Neural progenitor cell (in vitro differentiated cells): ENCODE measurements at regions not wholly inside any gene's neighbourhood (a gene's known extent, or its start where the extent isn't known, plus 50 kb on each side); places are given as distances from the start of the nearest gene placed in this dataset.

Experiments used
- DNase-seq: peaks from one replicate; pipeline ENCODE4 v3.0.0-alpha.2; 2016; ENCODE audit warnings: low spot score
- H2AFZ ChIP-seq: fragments of 200-600 bp; sonication (generic); replicated peaks from 2 replicates; pipeline ENCODE4 v1.6.1; 2016; ENCODE audit warnings: antibody characterized with exemption
- H3F3A ChIP-seq: fragments of 200-600 bp; sonication (generic); 2 replicates; pipeline ENCODE4 v1.6.1; 2016; ENCODE audit warnings: antibody characterized with exemption, low read depth
- H3K27ac ChIP-seq: fragments of 200-600 bp; sonication (generic); 2 replicates; pipeline ENCODE4 v1.5.1; 2016; ENCODE audit warnings: mild to moderate bottlenecking
- H3K27me3 ChIP-seq: fragments of 200-600 bp; sonication (generic); 2 replicates; pipeline ENCODE4 v1.6.1; 2016; ENCODE audit warnings: mild to moderate bottlenecking, moderate library complexity
- H3K36me3 ChIP-seq: fragments of 200-600 bp; sonication (generic); 2 replicates; pipeline ENCODE4 v1.5.1; 2016
- H3K4me1 ChIP-seq: fragments of 200-600 bp; sonication (generic); 2 replicates; pipeline ENCODE4 v1.6.1; 2016; ENCODE audit warnings: mixed run types
- H3K4me2 ChIP-seq: fragments of 200-600 bp; sonication (generic); 2 replicates; pipeline ENCODE4 v1.6.1; 2016
- H3K4me3 ChIP-seq: fragments of 200-600 bp; sonication (generic); 2 replicates; pipeline ENCODE4 v1.5.1; 2016
- H3K79me2 ChIP-seq: fragments of 200-600 bp; sonication (generic); 2 replicates; pipeline ENCODE4 v1.6.1; 2016; ENCODE audit warnings: low read depth
- H3K9ac ChIP-seq: fragments of 200-600 bp; sonication (generic); 2 replicates; pipeline ENCODE4 v1.6.1; 2016
- H3K9me3 ChIP-seq: fragments of 200-600 bp; sonication (generic); 2 replicates; pipeline ENCODE4 v1.5.1; 2016; ENCODE audit warnings: low read depth
- H4K20me1 ChIP-seq: fragments of 200-600 bp; sonication (generic); 2 replicates; pipeline ENCODE4 v1.6.1; 2016; ENCODE audit warnings: low read depth
- H3K27ac Mint-ChIP-seq: 3 replicates; pipeline ENCODE4 v1.8.0; 2021; ENCODE audit warnings: mixed read lengths
- H3K27me3 Mint-ChIP-seq: 2 replicates; pipeline ENCODE4 v1.8.0; 2022; ENCODE audit warnings: low read depth, mild to moderate bottlenecking, inconsistent platforms, moderate library complexity, mixed read lengths; ENCODE audit not compliant: insufficient read depth
- H3K36me3 Mint-ChIP-seq: 3 replicates; pipeline ENCODE4 v1.8.0; 2021; ENCODE audit warnings: mixed read lengths
- H3K4me1 Mint-ChIP-seq: 3 replicates; pipeline ENCODE4 v1.8.0; 2021; ENCODE audit warnings: mixed read lengths
- H3K4me3 Mint-ChIP-seq: 3 replicates; pipeline ENCODE4 v1.8.0; 2021; ENCODE audit warnings: mild to moderate bottlenecking, moderate library complexity, mixed read lengths
- H3K9me3 Mint-ChIP-seq: 3 replicates; pipeline ENCODE4 v1.8.0; 2020; ENCODE audit warnings: mixed read lengths
- EZH2 ChIP-seq: fragments of 200-600 bp; sonication (generic); IDR thresholded peaks from 2 replicates; pipeline ENCODE4 v1.6.1; 2017; ENCODE audit warnings: antibody characterized with exemption, mild to moderate bottlenecking, moderate library complexity
- EZH2phosphoT487 ChIP-seq: fragments of 200-600 bp; sonication (generic); IDR thresholded peaks from 2 replicates; pipeline ENCODE4 v1.6.1; 2017; ENCODE audit warnings: antibody characterized with exemption
- TF ChIP-seq, protein P1 (sequence below): fragments of 200-600 bp; sonication (generic); IDR thresholded peaks from 2 replicates; pipeline ENCODE4 v1.5.1; 2017; ENCODE audit warnings: antibody characterized with exemption, mild to moderate bottlenecking

DNA sequence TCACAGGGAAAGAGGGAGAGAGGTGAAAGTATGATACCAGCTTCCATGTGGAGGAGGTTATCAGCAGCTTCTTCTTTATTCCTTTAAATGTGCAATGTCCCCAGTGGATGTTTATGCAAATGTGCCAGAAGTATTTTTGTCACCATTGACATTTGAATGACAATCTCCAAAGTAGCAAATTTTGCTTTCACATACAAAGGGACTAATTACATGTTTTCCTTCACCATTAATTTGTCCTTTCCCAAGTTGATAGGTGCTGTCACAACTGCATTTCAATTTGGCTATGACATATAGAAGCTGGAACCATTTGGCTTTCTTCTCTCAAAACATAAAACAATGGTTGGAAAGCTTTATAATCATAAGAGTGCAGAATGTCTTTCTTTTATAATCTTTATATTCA, 469.0 kb upstream of the NWD2 start:
- Mint-ChIP-seq H3K27me3 (no peaks in the 10 kb centered on the region), H3K27ac (no peak overlapping the region), H3K36me3 (no peaks in the 10 kb centered on the region), H3K4me3 (no peak overlapping the region), H3K4me1 (no peaks in the 10 kb centered on the region), H3K9me3 (no peaks in the 10 kb centered on the region)
- no peaks in the 10 kb centered on the region for H3F3A ChIP-seq
- H3K4me3 ChIP-seq, result no peak overlapping the region
- H3K27me3 ChIP-seq, result no peaks in the 10 kb centered on the region
- H3K9ac ChIP-seq, result no peak overlapping the region
- H2AFZ ChIP-seq, result no peak overlapping the region
- no peaks in the 10 kb centered on the region for H3K79me2 ChIP-seq
- H3K27ac ChIP-seq, result no peak overlapping the region
- TF ChIP-seq, protein P1, sequence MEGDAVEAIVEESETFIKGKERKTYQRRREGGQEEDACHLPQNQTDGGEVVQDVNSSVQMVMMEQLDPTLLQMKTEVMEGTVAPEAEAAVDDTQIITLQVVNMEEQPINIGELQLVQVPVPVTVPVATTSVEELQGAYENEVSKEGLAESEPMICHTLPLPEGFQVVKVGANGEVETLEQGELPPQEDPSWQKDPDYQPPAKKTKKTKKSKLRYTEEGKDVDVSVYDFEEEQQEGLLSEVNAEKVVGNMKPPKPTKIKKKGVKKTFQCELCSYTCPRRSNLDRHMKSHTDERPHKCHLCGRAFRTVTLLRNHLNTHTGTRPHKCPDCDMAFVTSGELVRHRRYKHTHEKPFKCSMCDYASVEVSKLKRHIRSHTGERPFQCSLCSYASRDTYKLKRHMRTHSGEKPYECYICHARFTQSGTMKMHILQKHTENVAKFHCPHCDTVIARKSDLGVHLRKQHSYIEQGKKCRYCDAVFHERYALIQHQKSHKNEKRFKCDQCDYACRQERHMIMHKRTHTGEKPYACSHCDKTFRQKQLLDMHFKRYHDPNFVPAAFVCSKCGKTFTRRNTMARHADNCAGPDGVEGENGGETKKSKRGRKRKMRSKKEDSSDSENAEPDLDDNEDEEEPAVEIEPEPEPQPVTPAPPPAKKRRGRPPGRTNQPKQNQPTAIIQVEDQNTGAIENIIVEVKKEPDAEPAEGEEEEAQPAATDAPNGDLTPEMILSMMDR, result no peak
- no peak for TF ChIP-seq EZH2
- no peak for TF ChIP-seq EZH2phosphoT487
- no peak overlapping the region for H3K4me2 ChIP-seq
- no peaks in the 10 kb centered on the region for H3K4me1 ChIP-seq
- no peak for DNase-seq
- no peaks in the 10 kb centered on the region for H4K20me1 ChIP-seq
- no peaks in the 10 kb centered on the region for H3K9me3 ChIP-seq
- H3K36me3 ChIP-seq, result no peaks in the 10 kb centered on the region

DNA sequence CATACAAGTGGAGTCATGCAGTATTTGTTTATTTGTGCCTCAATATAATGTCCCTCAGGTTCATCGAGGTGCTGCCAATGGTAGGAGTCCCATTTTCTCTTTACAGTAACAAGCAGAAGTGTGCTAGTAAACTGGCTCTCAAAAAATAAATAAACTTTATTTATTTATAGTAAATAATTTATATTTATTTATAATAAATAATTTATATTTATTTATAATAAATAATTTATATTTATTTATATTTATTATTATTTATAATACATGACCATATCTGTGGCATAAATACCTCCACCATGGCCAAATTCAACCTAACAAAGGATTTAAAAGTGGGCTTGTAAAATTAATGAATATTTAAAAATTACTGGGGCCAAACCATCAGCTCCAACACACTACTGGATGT, 464.9 kb upstream of the NWD2 start:
- H3K27me3 ChIP-seq, result no peaks in the 10 kb centered on the region
- no peaks in the 10 kb centered on the region for H3K4me1 Mint-ChIP-seq
- H3K27ac Mint-ChIP-seq, result no peak overlapping the region
- no peaks in the 10 kb centered on the region for H3K79me2 ChIP-seq
- no peak overlapping the region for H3K4me2 ChIP-seq
- no peak overlapping the region for H3K4me3 ChIP-seq
- no peaks in the 10 kb centered on the region for H3K27me3 Mint-ChIP-seq
- no peaks in the 10 kb centered on the region for H3F3A ChIP-seq
- H2AFZ ChIP-seq, result no peak overlapping the region
- H4K20me1 ChIP-seq, result no peaks in the 10 kb centered on the region
- no peak for TF ChIP-seq EZH2
- TF ChIP-seq, protein P1, result no peak
- TF ChIP-seq EZH2phosphoT487, result no peak
- DNase-seq, result no peak
- H3K9me3 Mint-ChIP-seq, result no peaks in the 10 kb centered on the region
- H3K9ac ChIP-seq, result no peak overlapping the region
- H3K4me1 ChIP-seq, result no peaks in the 10 kb centered on the region
- H3K27ac ChIP-seq, result no peak overlapping the region
- H3K4me3 Mint-ChIP-seq, result no peak overlapping the region
- H3K36me3 Mint-ChIP-seq, result no peaks in the 10 kb centered on the region
- no peaks in the 10 kb centered on the region for H3K36me3 ChIP-seq
- no peaks in the 10 kb centered on the region for H3K9me3 ChIP-seq

DNA sequence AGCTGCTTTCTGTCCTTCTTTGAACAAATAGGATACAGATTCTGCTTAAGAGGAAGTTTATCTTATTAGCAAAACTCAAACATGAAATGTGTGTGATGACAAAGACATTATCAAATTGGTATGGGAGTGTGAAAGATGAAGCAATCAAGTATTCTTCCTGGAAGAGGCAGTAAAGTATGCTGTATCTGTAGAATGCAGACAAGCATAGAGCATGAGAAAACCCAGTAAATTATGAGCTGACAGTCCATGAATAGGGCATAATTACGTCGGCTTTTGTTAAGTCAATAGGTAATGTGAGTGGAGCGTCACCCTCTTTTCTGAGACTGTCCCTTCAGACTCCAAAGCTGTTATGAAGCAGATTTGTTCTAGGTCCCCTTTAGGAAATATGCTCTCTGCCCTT, 458.6 kb upstream of the NWD2 start:
- Histone ChIP-seq H3K9ac (no peak overlapping the region), H3K27me3 (no peaks in the 10 kb centered on the region), H3K36me3 (no peaks in the 10 kb centered on the region), H3K4me2 (no peak overlapping the region), H3K79me2 (no peaks in the 10 kb centered on the region), H3F3A (no peaks in the 10 kb centered on the region), H3K9me3 (no peaks in the 10 kb centered on the region), H3K4me3 (no peak overlapping the region), H3K4me1 (no peaks in the 10 kb centered on the region), H2AFZ (no peak overlapping the region), H4K20me1 (no peaks in the 10 kb centered on the region), H3K27ac (no peak overlapping the region)
- Mint-ChIP-seq H3K27ac (no peak overlapping the region), H3K9me3 (no peaks in the 10 kb centered on the region), H3K36me3 (no peaks in the 10 kb centered on the region), H3K27me3 (no peaks in the 10 kb centered on the region), H3K4me3 (no peak overlapping the region), H3K4me1 (no peaks in the 10 kb centered on the region)
- no peak for DNase-seq
- TF ChIP-seq EZH2 (no peak), EZH2phosphoT487 (no peak)
- TF ChIP-seq, protein P1, result no peak

DNA sequence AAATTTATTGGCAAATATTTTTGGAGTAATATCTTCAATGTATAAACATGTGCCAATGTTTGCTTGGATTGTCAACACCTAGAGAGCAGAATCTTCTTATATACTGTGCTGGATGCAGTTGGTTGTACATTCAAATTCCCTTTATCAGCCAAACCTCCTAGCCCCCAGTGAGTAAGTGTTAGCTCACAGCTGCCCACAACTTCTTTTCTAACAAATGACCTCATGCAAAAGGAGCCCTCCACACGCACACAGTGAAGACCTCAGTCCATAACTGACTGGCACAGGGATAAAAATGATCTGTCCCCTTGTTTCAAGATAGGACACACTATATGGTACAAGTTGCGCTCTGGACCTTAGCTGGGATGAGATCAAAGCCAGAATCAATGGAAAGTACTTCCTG, 458.0 kb upstream of the NWD2 start:
- no peaks in the 10 kb centered on the region for H3K36me3 Mint-ChIP-seq
- Histone ChIP-seq H3K4me1 (no peaks in the 10 kb centered on the region), H3F3A (no peaks in the 10 kb centered on the region), H4K20me1 (no peaks in the 10 kb centered on the region), H2AFZ (no peak overlapping the region), H3K4me3 (no peak overlapping the region), H3K79me2 (no peaks in the 10 kb centered on the region), H3K27me3 (no peaks in the 10 kb centered on the region), H3K9me3 (no peaks in the 10 kb centered on the region), H3K9ac (no peak overlapping the region), H3K4me2 (no peak overlapping the region), H3K36me3 (no peaks in the 10 kb centered on the region), H3K27ac (no peak overlapping the region)
- no peak for DNase-seq
- no peak overlapping the region for H3K27ac Mint-ChIP-seq
- H3K27me3 Mint-ChIP-seq, result no peaks in the 10 kb centered on the region
- H3K9me3 Mint-ChIP-seq, result no peaks in the 10 kb centered on the region
- no peak overlapping the region for H3K4me3 Mint-ChIP-seq
- H3K4me1 Mint-ChIP-seq, result no peaks in the 10 kb centered on the region
- TF ChIP-seq EZH2phosphoT487 (no peak), EZH2 (no peak)
- TF ChIP-seq, protein P1, result no peak
